ENCODE measurements at regions not wholly inside any gene's neighbourhood (a gene's known extent, or its start where the extent isn't known, plus 50 kb on each side); places are given as distances from the start of the nearest gene placed in this dataset.

- DNase-seq, result no peak
Measured at GRCh38 chr12:92089559-92089958, 56.1 kb downstream of the BTG1 start.

- no peak for DNase-seq
Measured at GRCh38 chr12:92088805-92089204, 56.8 kb downstream of the BTG1 start.

GRCh38 chr12:92085736-92086040 lies 60.0 kb downstream of the BTG1 start:
- no peak for DNase-seq

- DNase-seq, result no peak
Measured at GRCh38 chr12:92085040-92085735, 60.5 kb downstream of the BTG1 start.

- no peak for DNase-seq
Measured at GRCh38 chr12:92080911-92081285, 64.7 kb downstream of the BTG1 start.

- DNase-seq, result no peak
Measured at GRCh38 chr12:92079054-92079385, 66.6 kb downstream of the BTG1 start.

- peak; percentile 34 for DNase-seq
Measured at GRCh38 chr12:92078167-92079053, 67.2 kb downstream of the BTG1 start.

GRCh38 chr12:92077530-92077929 lies 68.1 kb downstream of the BTG1 start:
- DNase-seq, result no peak

GRCh38 chr12:92076101-92076500 lies 69.5 kb downstream of the BTG1 start:
- DNase-seq, result no peak

- no peak for DNase-seq
Measured at GRCh38 chr12:92075425-92075914, 70.2 kb downstream of the BTG1 start.

GRCh38 chr12:92074889-92075288 lies 70.8 kb downstream of the BTG1 start:
- no peak for DNase-seq

- no peak for DNase-seq
Measured at GRCh38 chr12:92073094-92073493, 72.6 kb downstream of the BTG1 start.

GRCh38 chr12:92072112-92072511 lies 73.5 kb downstream of the BTG1 start:
- no peak for DNase-seq

- DNase-seq, result no peak
Measured at GRCh38 chr12:92070864-92071445, 74.7 kb downstream of the BTG1 start.

GRCh38 chr12:92070054-92070863 lies 75.4 kb downstream of the BTG1 start:
- no peak for DNase-seq

- no peak for DNase-seq
Measured at GRCh38 chr12:92068459-92068858, 77.2 kb downstream of the BTG1 start.

- DNase-seq, result no peak
Measured at GRCh38 chr12:92065639-92066038, 80.0 kb downstream of the BTG1 start.

- peak; percentile 38 for DNase-seq
Measured at GRCh38 chr12:92065018-92065499, 80.6 kb downstream of the BTG1 start.

GRCh38 chr12:92064422-92064821 lies 81.2 kb downstream of the BTG1 start:
- DNase-seq, result no peak

- no peak for DNase-seq
Measured at GRCh38 chr12:92063641-92064040, 82.0 kb downstream of the BTG1 start.

- DNase-seq, result no peak
Measured at GRCh38 chr12:92062539-92063493, 82.8 kb downstream of the BTG1 start.

- DNase-seq, result no peak
Measured at GRCh38 chr12:92061061-92061460, 84.6 kb downstream of the BTG1 start.

All from stimulated activated CD4-positive, alpha-beta T cell treated with anti-CD3 and anti-CD28 coated beads, Interleukin-15, amount 100 ng/mL, for 24 hours (primary cell).